ENCODE measurements at regions not wholly inside any gene's neighbourhood (a gene's known extent, or its start where the extent isn't known, plus 50 kb on each side); places are given as distances from the start of the nearest gene placed in this dataset.
"Not testable (repeated sequence)": the region's sequence is repeated elsewhere in the genome, so short reads cannot be mapped to it uniquely, and the experiment has no call there.

GRCh38 chr14:30389134-30389876 is 169.7 kb upstream of the G2E3 start:
- Mint-ChIP-seq H3K9me3 (no peaks in the 10 kb centered on the region), H3K27me3 (peaks cover 9% of the 10 kb centered on the region), H3K4me1 (no peaks in the 10 kb centered on the region), H3K4me3 (no peak overlapping the region), H3K27ac (no peak overlapping the region), H3K36me3 (ENCODE audit: low read depth) (no peaks in the 10 kb centered on the region)
- intact Hi-C loops (cut with micrococcal nuclease), result no loop called here
- DNase-seq, result no peak

GRCh38 chr14:30389877-30390385 is 169.0 kb upstream of the G2E3 start:
- H3K9me3 Mint-ChIP-seq, result no peaks in the 10 kb centered on the region
- no peak overlapping the region for H3K27ac Mint-ChIP-seq
- H3K36me3 Mint-ChIP-seq (ENCODE audit: low read depth), result no peaks in the 10 kb centered on the region
- H3K4me3 Mint-ChIP-seq, result no peak overlapping the region
- intact Hi-C loops (cut with micrococcal nuclease), result no loop called here
- H3K27me3 Mint-ChIP-seq, result peaks cover 8% of the 10 kb centered on the region
- H3K4me1 Mint-ChIP-seq, result no peaks in the 10 kb centered on the region
- no peak for DNase-seq

DNA sequence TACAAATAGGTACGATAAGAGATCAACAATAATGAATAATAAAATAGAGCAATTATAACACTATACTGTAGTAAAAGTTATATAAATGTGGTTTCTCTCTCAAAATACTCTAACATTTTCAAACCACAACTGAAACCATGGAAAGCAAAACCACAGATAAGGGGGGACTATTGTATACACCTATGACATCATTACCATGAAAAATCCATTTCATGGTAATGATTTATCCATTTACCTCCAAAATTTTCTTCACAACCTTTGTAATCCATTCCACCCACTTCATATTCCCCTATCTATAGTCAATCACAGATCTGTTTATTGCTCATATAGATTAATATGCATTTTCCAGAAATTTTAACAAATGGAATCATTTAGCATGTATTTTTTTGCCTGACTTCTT is 163.9 kb upstream of the G2E3 start:
- peaks cover 4% of the 10 kb centered on the region for H3K27me3 Mint-ChIP-seq
- H3K27ac Mint-ChIP-seq, result no peak overlapping the region
- DNase-seq, result no peak
- H3K9me3 Mint-ChIP-seq, result no peaks in the 10 kb centered on the region
- H3K36me3 Mint-ChIP-seq (ENCODE audit: low read depth), result no peaks in the 10 kb centered on the region
- no peak overlapping the region for H3K4me3 Mint-ChIP-seq
- H3K4me1 Mint-ChIP-seq, result no peaks in the 10 kb centered on the region
- intact Hi-C loops (cut with micrococcal nuclease), result no loop called here

- DNase-seq, result no peak
- H3K27ac Mint-ChIP-seq, result no peak overlapping the region
- no peak overlapping the region for H3K4me3 Mint-ChIP-seq
- H3K9me3 Mint-ChIP-seq, result no peaks in the 10 kb centered on the region
- no peaks in the 10 kb centered on the region for H3K4me1 Mint-ChIP-seq
- H3K36me3 Mint-ChIP-seq (ENCODE audit: low read depth), result no peaks in the 10 kb centered on the region
- intact Hi-C loops (cut with micrococcal nuclease), result no loop called here
- H3K27me3 Mint-ChIP-seq, result peaks cover 3% of the 10 kb centered on the region
Measured at GRCh38 chr14:30402846-30403245, 156.1 kb upstream of the G2E3 start.

DNA sequence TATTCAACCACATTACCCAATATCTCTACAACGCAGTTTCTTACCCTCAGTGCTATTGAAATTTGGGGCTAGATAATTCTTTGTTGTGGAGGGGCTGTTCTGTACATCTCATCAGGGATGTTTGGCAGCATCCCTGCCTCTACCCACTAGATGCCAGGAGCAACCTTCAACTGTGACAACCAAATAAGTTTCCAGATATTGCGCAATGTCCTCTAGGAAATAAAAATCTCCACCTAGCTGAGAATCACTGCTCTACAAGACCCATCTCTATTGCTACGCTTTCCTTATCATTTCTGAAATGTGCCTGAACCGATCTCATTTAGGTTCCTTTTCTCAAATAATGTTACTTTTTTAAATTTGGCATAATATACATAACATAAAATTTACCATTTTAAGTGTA is 155.2 kb upstream of the G2E3 start:
- H3K4me3 Mint-ChIP-seq, result no peak overlapping the region
- H3K27ac Mint-ChIP-seq, result no peak overlapping the region
- H3K27me3 Mint-ChIP-seq, result peaks cover 3% of the 10 kb centered on the region
- H3K4me1 Mint-ChIP-seq, result no peaks in the 10 kb centered on the region
- DNase-seq, result no peak
- no peaks in the 10 kb centered on the region for H3K9me3 Mint-ChIP-seq
- intact Hi-C loops (cut with micrococcal nuclease), result no loop called here
- H3K36me3 Mint-ChIP-seq (ENCODE audit: low read depth), result no peaks in the 10 kb centered on the region

DNA sequence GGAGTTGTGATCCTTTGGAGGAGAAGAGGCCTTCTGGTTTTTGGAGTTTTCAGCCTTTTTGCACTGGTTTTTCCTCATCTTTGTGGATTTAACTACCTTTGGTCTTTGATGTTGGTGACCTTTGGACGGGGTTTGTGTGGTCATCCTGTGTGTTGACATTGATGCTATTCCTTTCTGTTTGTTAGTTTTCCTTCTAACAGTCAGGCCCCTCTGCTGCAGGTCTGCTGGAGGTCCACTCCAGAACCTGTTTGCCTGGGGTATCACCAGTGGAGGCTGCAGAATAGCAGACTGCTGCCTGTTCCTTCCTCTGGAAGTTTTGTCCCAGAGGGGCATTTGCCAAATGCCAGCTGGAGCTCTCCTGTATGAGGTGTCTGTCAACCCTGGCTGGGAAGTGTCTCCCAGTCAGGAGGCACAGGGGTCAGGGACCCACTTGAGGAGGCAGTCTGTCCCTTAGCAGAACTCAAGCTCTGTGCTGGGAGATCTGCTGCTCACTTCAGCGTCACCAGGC is 149.4 kb upstream of the G2E3 start:
- intact Hi-C loops (cut with micrococcal nuclease); H3K4me1 Mint-ChIP-seq; DNase-seq; H3K27ac Mint-ChIP-seq; H3K4me3 Mint-ChIP-seq; H3K27me3 Mint-ChIP-seq; H3K36me3 Mint-ChIP-seq (ENCODE audit: low read depth); H3K9me3 Mint-ChIP-seq: not testable (repeated sequence)

DNA sequence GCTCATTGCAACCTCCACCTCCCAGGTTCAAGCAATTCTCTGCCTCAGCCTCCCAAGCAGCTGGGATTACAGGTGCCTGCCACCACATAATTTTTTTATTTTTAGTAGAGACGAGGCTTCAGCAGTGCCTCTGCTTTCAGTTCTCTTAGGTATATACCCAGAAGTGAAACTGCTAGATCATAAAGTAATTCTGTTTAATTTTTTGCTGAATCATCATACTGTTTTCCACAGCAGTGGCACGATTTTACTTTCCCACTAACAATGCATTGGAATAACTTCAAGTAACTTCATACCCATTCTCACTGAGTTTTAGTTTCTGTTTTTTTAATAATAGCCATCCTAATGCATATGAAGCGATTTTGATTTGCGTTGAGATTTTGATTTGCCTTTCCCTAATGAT is 148.0 kb upstream of the G2E3 start:
- Mint-ChIP-seq H3K9me3 (no peaks in the 10 kb centered on the region), H3K27me3 (no peaks in the 10 kb centered on the region), H3K4me3 (no peak overlapping the region), H3K4me1 (no peaks in the 10 kb centered on the region), H3K27ac (no peak overlapping the region), H3K36me3 (ENCODE audit: low read depth) (no peaks in the 10 kb centered on the region)
- intact Hi-C loops (cut with micrococcal nuclease), result no loop called here
- DNase-seq, result no peak

DNA sequence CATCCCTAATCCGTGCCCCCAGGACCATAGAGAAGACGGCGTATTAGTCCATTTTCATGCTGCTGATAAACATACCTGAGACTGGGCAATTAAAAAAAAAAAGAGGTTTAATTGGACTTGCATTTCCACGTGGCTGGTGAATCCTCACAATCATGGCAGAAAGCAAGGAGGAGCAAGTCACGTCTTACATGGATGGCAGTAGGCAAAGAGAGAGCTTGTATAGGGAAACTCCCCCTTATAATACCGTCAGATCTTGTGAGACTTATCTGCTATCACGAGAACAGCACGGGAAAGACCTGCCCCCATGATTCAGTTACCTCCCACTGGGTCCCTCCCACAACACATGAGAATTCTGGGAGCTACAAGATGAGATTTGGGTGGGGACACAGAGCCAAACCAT is 145.8 kb upstream of the G2E3 start:
- H3K27ac Mint-ChIP-seq; H3K36me3 Mint-ChIP-seq (ENCODE audit: low read depth); H3K4me3 Mint-ChIP-seq; H3K9me3 Mint-ChIP-seq; H3K4me1 Mint-ChIP-seq; H3K27me3 Mint-ChIP-seq; DNase-seq; intact Hi-C loops (cut with micrococcal nuclease): not testable (repeated sequence)

DNA sequence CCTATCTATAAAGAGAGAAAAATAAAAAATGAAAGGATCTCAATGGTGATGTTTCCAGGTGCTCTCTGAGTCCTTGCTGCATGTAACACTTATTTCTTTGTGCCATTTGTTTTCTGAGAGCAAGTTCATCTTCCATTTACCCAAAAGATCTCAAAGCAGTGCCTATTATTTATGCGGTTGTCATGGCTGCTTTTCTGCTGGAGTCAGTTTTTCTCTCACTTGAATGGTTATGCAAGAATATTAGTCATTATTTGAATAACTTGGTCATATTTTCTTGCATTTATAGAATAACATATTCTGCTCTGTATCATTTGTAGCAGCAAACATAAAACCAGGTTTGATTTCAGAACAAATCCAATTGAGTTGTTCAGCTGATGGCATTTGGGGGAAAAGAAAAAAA is 141.8 kb upstream of the G2E3 start:
- no peak overlapping the region for H3K4me3 Mint-ChIP-seq
- H3K4me1 Mint-ChIP-seq, result no peaks in the 10 kb centered on the region
- no peaks in the 10 kb centered on the region for H3K36me3 Mint-ChIP-seq (ENCODE audit: low read depth)
- H3K9me3 Mint-ChIP-seq, result no peaks in the 10 kb centered on the region
- no peak for DNase-seq
- no peak overlapping the region for H3K27ac Mint-ChIP-seq
- no peaks in the 10 kb centered on the region for H3K27me3 Mint-ChIP-seq
- intact Hi-C loops (cut with micrococcal nuclease), result no loop called here

- H3K27me3 Mint-ChIP-seq, result no peaks in the 10 kb centered on the region
- no peaks in the 10 kb centered on the region for H3K36me3 Mint-ChIP-seq (ENCODE audit: low read depth)
- no peak overlapping the region for H3K27ac Mint-ChIP-seq
- no peaks in the 10 kb centered on the region for H3K4me1 Mint-ChIP-seq
- intact Hi-C loops (cut with micrococcal nuclease), result no loop called here
- no peak for DNase-seq
- H3K9me3 Mint-ChIP-seq, result no peaks in the 10 kb centered on the region
- H3K4me3 Mint-ChIP-seq, result no peak overlapping the region
Measured at GRCh38 chr14:30417999-30418398, 141.0 kb upstream of the G2E3 start.

- DNase-seq, result no peak
- no peaks in the 10 kb centered on the region for H3K27me3 Mint-ChIP-seq
- no peaks in the 10 kb centered on the region for H3K9me3 Mint-ChIP-seq
- no peaks in the 10 kb centered on the region for H3K4me1 Mint-ChIP-seq
- H3K4me3 Mint-ChIP-seq, result no peak overlapping the region
- intact Hi-C loops (cut with micrococcal nuclease), result no loop called here
- no peaks in the 10 kb centered on the region for H3K36me3 Mint-ChIP-seq (ENCODE audit: low read depth)
- H3K27ac Mint-ChIP-seq, result no peak overlapping the region
Measured at GRCh38 chr14:30419037-30419436, 139.9 kb upstream of the G2E3 start.

- no peaks in the 10 kb centered on the region for H3K27me3 Mint-ChIP-seq
- no peaks in the 10 kb centered on the region for H3K36me3 Mint-ChIP-seq (ENCODE audit: low read depth)
- H3K4me3 Mint-ChIP-seq, result no peak overlapping the region
- intact Hi-C loops (cut with micrococcal nuclease), result no loop called here
- H3K27ac Mint-ChIP-seq, result no peak overlapping the region
- no peaks in the 10 kb centered on the region for H3K4me1 Mint-ChIP-seq
- DNase-seq, result no peak
- H3K9me3 Mint-ChIP-seq, result no peaks in the 10 kb centered on the region
Measured at GRCh38 chr14:30420515-30420914, 138.4 kb upstream of the G2E3 start.

DNA sequence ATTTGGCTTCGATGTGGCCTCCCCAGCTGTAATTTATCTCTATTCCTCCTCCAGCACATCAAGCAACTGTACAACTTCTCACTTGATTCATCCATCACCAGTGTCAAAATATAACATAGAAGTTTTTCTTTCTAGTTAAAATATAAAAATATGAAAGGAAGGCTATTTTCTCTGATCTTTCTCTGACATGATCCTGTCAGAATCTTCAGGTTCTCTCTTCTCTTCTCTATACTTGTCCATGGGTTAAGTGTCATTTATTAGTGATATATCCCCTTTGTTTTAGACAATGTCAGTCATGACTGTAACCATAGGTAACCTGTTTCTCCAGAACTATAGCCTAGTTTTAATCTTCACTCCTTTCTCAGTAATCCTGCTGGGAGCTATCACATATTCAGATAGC is 132.5 kb upstream of the G2E3 start:
- no peaks in the 10 kb centered on the region for H3K36me3 Mint-ChIP-seq (ENCODE audit: low read depth)
- no peak for DNase-seq
- no peaks in the 10 kb centered on the region for H3K4me1 Mint-ChIP-seq
- intact Hi-C loops (cut with micrococcal nuclease), result no loop called here
- H3K4me3 Mint-ChIP-seq, result no peak overlapping the region
- H3K27me3 Mint-ChIP-seq, result no peaks in the 10 kb centered on the region
- H3K27ac Mint-ChIP-seq, result no peak overlapping the region
- no peaks in the 10 kb centered on the region for H3K9me3 Mint-ChIP-seq

GRCh38 chr14:30427401-30427800 is 131.6 kb upstream of the G2E3 start:
- Mint-ChIP-seq H3K36me3 (ENCODE audit: low read depth) (no peaks in the 10 kb centered on the region), H3K4me1 (no peaks in the 10 kb centered on the region), H3K4me3 (no peak overlapping the region), H3K27me3 (no peaks in the 10 kb centered on the region), H3K9me3 (no peaks in the 10 kb centered on the region), H3K27ac (no peak overlapping the region)
- DNase-seq, result no peak
- intact Hi-C loops (cut with micrococcal nuclease), result no loop called here

- no peaks in the 10 kb centered on the region for H3K27me3 Mint-ChIP-seq
- H3K4me1 Mint-ChIP-seq, result no peaks in the 10 kb centered on the region
- intact Hi-C loops (cut with micrococcal nuclease), result no loop called here
- H3K36me3 Mint-ChIP-seq (ENCODE audit: low read depth), result no peaks in the 10 kb centered on the region
- H3K4me3 Mint-ChIP-seq, result no peak overlapping the region
- DNase-seq, result no peak
- no peak overlapping the region for H3K27ac Mint-ChIP-seq
- no peaks in the 10 kb centered on the region for H3K9me3 Mint-ChIP-seq
Measured at GRCh38 chr14:30427846-30428245, 131.1 kb upstream of the G2E3 start.
